GM18498 (cell line): ENCODE measurements at regions not wholly inside any gene's neighbourhood (a gene's known extent, or its start where the extent isn't known, plus 50 kb on each side); places are given as distances from the start of the nearest gene placed in this dataset.
"Not testable (repeated sequence)": the region's sequence is repeated elsewhere in the genome, so short reads cannot be mapped to it uniquely, and the experiment has no call there.

ENCODE experiments used
- ATAC-seq: cut with Tn5 transposase; IDR thresholded peaks from one replicate; pipeline ENCODE4 v1.9.1; 2021; ENCODE audit warnings: mild to moderate bottlenecking, moderate library complexity; ENCODE audit not compliant: unreplicated experiment

DNA sequence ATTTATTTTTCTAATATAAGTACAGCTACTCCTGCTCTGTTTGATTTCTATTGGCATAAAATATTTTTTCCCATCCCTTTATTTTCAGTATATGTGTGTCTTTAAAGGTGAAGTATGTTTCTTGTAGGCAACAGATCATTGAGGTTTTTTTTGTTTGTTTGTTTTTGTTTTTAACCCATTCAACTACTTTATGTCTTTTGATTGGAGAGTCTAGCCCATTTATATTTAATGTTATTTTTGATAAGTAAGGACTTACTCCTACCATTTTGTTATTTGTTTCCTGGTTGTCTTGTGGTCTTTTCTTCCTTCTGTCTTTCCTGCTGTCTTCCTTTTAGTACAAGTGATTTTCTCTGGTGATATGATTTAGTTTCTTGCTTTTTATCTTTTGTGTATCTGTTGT, 285.1 kb upstream of the PROX1 start:
- no peak for ATAC-seq

DNA sequence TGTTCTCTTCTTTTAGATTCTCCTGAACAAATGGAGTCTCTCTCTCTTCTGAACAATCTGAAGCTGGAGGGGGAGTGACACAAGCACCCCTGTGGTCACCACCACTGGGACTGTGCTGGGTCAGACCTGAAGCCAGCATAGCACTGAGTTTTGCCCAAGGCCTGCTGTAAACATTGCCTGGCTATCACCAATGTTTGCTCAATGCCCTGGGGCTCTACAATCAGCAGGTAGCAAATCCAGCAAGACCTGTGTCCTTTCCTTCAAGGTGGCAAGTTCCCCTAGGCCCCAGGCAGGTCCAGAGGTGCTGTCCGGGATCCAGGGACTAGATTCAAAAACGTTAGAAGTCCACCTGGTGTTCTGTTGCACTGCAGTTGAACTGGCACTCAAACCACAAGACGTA, 282.8 kb upstream of the PROX1 start:
- ATAC-seq: no peak

DNA sequence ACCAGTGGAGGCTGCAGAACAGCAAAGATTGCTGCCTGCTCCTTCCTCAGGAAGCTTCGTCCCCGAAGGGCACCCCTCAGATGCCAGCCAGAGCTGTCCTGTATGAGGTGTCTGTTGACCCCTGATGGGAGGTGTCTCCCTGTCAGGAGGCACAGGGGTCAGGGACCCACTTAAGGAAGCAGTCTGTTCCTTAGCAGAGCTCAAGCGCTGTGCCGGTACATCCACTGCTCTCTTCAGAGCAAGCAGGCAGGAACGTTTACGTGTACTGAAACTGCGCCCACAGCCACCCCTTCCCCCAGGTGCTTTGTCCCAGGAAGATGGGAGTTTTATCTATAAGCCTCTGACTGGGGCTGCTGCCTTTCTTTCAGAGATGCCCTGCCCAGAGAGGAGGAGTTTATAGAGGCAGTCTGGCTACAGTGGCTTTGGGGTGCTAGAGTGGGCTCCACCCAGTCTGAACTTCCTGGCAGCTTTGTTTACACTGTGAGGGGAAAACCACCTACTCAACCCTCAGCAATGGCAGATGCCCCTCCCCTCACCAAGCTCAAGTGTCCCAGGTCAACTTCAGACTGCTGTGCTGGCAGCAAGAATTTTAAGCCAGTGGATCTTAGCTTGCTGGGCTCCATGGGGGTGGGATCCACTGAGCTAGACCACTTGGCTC, 275.8 kb upstream of the PROX1 start:
- ATAC-seq: not testable (repeated sequence)

DNA sequence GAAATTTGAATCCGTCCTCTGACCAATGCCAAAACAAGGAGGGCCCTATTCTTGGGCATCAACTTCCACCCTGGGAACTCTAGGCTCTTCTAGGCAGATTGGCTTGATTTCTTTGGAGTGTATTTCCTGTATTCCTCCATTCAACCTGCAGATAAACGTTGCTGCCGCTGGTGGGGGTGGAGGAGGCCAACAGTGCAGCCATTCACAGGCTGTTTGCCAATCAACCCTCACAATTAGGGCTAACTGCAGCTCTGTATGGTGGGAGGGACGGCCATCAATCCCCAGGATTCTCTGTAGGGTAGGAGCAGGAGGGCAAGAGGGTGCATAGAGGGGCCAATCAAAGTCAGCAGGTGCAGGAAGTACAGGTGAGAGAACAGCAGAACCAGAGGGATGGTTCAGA, 273.1 kb upstream of the PROX1 start:
- no peak for ATAC-seq

DNA sequence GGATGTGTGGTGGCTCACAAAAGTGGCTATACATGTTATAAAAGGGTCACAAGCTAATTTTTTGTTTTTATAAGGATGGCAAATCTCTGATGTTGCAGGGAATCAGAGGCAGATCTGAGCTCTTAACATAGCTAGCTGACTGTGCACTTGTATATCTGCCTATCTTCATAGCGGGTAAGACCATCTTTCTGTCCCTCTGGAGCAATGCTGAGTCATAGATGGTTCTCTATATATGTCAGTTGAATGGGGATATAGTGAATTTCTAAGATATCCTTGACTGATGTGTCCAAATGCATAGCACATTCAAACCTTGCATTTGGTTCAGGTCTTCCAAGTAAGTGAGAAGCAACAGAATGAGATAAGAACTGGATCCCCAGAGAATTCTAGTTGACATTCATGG, 272.6 kb upstream of the PROX1 start:
- no peak for ATAC-seq

DNA sequence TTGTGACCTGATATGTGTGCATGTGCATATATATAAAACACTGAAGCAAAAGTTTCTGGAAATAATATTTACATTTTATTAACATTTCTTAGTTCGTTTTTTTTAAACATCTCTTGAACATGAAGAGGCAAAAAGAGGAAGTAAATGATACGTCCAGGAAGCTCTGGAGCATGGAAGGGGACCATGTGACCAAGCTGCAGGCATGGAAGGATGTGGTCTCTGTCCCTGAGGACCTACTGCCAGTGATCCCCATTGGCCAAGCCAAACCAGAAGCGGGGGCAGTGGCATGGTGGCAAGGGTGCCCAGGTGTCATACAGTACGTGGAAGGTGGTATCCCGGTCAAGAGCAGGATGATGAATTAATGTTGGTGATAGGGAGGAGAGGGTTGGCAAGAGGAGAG, 268.3 kb upstream of the PROX1 start:
- no peak for ATAC-seq

DNA sequence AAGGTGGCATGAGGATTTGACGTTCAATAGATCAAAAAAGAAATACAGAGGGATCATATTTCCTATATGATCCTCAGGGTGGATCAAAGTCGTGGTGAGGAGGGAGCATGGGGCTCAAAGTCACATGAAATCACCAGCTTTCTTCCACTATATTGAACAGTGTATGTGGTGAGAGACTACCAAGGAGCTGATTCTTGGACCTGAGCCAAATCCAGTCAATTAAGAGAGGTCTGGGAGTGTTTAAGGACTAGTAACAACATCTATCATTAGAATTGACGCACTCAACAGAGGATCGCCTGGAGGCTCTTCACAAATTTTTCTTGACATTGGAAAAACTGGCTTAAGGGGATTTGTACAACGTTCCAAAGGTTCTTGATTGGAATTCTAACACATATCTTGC, 267.7 kb upstream of the PROX1 start:
- no peak for ATAC-seq

DNA sequence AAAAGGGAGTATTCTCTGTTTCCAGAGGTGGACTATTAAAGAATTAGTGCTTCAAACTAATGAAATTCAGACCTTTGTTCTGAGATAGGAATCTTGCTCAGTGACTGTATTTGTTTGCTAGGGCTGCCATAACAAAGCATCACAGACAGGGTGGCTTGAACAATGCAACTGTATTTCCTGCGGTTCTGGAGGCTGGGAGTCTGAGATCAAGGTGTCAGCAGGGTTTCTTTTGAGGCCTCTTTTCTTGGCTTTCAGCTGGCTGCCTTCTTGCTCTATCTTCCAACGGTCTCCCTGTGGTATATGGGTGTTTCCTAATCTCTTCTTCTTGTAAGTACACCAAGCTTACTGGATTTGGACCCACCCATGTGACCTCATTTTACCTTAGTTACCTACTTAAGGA, 264.6 kb upstream of the PROX1 start:
- ATAC-seq: no peak

DNA sequence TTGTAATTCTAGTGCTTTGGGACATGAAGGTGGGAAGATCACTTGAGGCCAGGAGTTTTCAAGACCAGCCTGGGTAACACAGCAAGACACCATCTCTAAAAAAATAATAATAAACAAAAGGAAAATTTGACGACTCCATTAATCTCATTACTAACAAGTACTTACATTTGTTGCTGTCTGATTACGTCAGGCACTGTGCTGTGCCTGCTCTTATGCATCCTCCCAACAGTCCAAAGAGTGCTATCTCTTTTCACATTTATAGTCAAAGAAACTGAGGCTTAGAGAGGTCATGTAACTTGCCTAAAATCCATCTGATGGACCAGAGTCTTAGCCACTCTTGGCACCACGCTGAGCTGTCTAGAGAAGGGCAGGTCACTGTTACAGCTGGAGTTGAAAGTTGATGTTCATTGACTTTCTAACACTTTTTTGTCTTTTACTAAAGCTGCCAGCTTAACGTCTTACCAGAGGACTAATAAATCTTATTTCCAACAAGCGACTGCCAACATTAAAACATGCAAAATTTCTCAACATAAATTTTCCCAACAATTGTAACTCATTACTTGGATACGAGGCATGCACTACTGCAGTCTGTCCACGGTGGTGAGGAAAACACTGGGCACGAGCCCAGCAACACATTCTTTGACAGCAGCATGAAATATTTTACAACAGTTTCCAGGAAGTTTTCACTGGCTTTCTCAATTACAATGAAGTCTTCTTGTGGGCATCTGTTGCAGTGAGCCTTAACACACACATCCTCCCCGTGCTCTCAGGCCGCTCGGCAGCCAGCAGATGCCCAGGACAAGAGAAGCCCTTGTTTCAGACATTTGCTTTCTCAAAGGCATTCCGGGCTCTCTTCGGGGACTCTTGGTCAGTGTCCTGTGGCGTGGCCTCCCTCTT, 262.9 kb upstream of the PROX1 start:
- no peak for ATAC-seq

DNA sequence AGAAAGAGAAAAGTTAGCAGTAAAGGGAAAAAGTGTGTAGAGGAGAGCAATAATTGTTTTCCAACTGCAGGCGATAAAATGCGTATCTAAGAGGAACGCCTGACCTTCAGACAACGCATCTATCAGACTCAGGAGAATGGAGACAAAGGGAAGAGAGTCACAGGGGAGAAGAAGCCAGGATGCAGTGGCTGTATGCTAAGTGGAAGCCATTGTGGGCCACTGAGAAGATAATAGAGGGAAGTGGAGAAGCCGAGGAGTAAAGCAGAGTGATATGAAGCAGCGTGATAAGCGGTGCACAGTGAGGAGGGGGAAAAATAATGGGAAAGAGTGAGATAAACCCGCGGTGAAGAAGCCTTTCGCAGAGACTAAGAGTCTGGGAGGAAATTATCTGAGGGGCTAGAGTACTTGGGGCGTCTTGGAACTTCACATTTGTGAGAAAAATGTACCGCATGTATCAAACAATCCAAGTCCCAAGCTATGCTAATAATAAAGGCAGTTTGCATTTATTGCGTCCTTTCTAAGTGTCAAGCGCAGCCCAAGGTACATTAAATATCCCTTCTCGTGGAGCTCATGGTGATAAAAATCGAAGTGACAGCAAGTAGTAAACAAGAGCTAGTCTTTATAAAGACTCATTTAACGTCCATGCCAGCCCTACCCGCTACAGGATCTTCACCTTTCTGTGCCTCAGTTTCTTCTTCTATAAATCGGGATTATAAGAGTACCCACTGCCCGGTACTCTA, 259.8 kb upstream of the PROX1 start:
- no peak for ATAC-seq

DNA sequence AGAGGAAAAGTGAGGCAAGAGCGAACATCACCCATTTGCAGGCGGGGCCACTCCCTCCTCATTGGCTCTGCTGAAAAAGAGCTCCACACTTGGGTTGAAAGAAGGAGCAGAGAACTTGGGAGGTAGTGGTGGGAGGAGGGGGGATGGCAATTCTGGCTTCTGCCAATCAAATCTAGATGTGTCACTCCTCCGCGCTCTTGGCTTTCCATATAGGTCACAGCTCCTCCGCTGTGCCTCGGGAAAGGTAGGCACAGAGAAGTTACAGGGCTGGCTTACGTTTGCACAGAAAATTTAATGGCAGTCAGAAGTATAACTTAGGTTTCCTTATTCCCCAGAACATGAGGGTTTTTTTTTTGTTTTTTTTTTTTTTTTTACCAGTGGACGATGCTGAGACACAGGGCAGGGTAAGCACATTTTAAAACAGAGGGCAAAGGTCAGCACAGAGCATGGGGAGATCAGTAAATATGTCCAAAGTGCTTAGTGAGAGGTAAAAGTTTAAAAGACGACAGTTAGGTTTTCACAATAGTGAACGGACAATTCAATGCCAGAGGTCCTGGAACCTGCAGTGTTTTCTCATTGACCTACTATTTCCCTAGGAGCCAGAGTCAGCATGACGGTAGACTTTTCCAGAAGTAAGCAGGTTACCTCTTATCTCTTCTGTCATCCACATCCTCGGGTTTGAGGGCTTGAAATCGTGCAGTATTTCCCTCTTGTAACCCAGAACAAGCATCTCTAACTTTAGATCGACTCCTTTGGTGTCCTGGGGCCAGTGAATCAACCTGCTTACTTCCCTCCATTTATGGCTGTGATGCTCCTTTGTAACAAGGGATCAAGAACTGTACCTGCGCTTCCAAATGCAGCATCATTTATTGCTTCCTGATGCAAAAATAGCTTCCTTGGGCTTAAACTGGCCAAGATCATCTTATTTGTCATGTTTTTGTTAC, 258.9 kb upstream of the PROX1 start:
- no peak for ATAC-seq

DNA sequence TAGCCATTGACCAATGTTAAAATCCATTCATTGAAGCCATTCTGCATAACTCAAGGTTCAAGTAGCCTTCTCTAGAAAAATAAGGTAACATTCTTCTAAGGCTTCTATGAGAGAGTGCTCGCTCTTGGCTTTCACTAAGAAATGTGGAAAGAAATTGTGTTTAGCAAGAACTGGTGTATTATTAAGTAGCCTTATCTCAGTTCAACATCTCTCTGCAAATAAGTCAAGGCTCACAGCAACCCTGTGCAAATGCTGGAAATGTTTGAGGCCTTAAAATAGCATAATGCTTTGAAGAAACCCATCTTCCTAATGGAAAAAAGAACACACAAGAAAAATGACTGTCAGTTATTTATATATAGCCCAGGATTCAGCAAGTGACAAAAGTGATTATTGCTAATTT, 254.1 kb upstream of the PROX1 start:
- no peak for ATAC-seq

DNA sequence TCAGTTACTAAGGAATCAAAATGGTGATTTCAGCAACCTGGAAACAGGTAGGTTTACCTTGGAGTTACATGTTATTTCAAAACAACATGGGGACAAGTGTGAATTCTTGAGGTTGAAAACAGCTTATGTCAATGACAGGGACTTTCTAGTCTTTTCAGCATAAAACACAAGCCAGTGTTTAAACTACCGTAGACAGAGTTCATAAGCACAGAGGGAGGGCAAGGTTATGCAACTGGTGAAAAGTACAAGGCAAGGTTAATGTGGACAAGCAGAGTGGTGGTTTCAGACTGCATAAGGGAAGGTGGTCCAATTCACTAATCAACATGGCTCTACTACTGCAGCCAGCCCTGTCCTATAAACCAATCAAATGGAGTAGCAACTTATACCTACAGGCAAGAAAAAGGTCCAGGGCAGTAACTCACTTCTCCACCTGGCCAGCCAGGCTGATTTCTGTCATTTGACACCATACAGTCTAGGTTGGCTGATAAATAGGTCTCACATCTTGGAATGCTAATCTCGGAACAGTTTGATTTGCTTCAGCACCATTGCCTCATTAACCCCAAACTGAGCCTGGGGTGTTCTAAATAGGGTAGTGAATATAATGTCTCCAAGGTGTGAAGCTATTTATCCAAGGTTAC, 250.3 kb upstream of the PROX1 start:
- ATAC-seq: no peak

DNA sequence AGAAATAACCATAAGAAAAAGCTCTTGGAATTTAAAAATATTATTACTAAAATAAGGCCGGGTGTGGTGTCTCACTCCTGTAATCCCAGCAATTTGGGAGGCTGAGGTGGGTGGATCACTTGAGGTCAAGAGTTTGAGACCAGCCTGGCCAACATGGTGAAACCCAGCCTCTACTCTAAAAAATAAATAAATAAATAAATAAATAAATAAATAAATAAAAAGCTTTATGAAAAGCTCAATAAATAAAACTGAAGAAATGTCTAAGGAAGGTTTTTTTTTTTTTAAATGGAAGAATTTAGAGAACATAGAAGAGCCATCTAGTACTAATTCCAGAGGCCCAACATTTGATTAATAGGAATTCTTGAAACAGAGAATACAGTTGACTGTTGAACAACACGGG, 249.1 kb upstream of the PROX1 start:
- ATAC-seq: no peak

DNA sequence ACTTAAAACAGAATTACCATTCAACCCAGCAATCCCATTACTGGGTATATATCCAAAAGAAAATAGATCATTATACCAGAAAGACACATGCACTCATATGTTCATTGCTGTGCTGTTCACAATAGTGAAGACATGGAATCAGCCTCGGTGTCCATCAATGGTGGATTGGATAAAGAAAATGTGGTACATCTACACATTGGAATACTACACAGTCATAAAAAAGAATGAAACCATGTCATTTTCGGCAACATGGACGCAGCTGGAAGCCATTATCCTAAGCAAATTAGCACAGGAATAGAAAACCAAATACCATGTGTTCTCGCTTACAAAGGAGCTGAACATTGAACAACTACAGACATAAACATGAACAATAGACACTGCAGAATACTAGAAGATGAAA, 244.8 kb upstream of the PROX1 start:
- ATAC-seq: no peak

DNA sequence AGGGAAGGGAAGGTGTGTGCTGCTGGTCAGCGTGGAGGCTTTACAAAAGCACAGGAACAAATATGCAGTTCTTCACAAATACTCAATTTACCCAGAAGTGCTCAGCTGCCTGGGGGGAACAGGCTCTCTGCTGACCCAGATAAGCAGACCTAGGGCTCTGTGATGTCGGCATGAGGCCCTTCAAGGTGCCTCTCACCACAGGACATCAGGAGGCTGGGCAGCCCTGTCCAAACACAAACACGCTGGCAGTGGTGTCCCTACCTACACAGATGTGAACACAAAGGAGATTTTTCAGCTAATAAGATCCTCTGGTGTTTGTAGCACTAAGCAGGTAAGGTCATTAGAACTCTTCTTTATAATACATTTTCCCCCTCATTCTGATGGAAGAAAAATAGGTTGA, 243.0 kb upstream of the PROX1 start:
- ATAC-seq: no peak

DNA sequence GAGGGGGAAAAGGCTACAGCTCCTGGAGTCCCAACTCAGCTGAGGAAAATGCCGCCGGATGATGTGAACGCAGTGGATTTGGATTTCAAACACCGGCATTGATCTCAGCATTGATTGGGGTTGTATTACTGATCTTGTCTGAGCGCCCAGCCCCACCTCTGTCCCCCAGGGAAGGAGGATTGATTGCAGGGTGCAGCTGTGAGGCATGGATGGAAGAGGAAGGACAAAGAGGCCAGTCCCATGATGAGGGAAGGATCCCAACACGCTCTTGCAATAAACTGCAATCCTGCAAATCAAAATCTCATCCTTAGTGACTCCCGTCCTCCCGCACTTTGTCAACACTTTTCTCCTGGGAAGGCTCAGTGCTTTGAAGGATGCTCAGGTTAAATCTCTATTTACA, 242.3 kb upstream of the PROX1 start:
- no peak for ATAC-seq

DNA sequence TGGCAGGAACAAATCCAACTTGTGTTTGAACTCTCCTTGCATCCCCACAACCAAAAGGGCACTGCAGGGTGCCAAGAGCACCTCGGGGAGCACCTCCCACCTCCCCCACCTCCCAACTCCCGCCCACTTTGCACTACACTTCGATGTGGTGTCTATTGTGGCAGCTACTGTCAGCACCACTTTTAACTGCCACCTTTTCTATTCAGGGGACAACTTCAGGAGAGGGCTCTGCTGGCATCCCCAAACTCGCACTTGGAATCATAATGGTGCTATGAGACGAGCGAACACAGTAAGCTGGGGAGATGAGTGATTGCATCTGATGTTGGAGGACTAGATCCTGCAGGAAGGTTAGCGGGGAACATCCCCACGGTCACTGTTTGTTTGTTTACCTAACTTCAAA, 238.2 kb upstream of the PROX1 start:
- ATAC-seq: no peak

DNA sequence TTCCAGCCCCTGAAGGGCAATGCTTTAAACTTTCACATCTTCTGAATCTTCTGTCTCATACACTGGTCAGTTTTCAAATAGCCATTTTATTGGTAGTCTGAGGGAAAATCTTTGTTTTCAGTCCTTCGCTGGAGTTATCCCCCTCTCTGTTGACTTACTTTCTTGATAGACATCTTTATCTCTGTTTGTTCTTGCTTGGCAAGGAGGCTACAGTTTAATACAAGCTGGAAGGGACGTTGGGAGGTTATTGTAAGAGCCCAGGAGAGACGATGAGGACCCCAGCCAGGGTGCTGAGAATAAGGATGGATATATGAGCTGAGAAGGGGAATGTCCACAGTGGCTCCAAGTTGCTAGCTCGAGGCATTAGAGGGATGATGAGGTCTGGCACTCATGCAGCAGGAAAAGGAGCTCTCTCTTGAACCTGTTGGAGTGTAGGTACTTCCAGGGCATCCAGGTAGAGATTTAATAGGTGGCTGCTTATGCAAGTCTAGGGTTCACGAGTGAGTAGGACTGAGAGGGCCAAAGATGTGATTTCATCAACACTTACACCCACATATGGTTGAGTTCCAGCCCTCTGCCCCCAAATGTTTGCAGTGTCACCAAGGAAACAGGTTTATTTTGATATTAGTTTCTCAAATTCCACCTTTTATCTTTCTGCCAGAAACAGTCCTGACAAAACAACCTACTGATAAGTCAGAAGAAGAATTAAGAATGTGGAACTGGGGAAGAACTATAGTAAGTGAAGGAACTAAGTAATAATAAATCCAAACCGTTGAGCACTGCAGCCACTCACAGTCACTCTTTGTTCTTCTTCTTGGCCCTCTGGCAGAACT, 237.3 kb upstream of the PROX1 start:
- ATAC-seq: no peak

DNA sequence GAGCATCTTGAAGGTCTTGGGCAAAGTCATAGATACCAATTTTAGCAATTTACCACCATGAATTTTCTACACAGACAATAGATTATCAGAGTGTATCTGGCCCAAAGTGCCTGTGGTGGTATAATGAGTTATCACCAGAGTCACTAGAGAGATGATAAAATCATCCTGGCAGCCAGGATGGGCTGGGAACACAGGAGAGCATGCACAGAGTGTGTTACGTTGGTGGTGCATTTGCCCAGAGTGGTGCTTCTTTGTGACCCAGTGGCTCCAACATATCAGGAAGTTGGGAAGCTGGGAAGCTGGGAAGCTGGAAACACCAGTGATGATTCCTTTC, 236.7 kb upstream of the PROX1 start:
- ATAC-seq: no peak
